ENCODE measurements at regions not wholly inside any gene's neighbourhood (a gene's known extent, or its start where the extent isn't known, plus 50 kb on each side); places are given as distances from the start of the nearest gene placed in this dataset.

GRCh38 chr5:118778941-118779340 is 209.4 kb downstream of the DTWD2 start:
- Histone ChIP-seq H3K36me3 (no peaks in the 10 kb centered on the region), H3K4me3 (no peak overlapping the region), H3K27ac (no peak overlapping the region), H3K27me3 (no peaks in the 10 kb centered on the region), H3K4me1 (no peaks in the 10 kb centered on the region), H3K9me3 (no peaks in the 10 kb centered on the region)
- TF ChIP-seq POLR2A (IDR thresholded peaks at IDR 0.05) (no peak), CTCF (IDR thresholded peaks at IDR 0.05) (no peak), POLR2AphosphoS5 (IDR thresholded peaks at IDR 0.05; ENCODE audit: insufficient read depth in 1 of 2, low read depth in 1 of 2) (no peak)
- no peak for DNase-seq (ENCODE audit: extremely low spot score in 2 of 2)
- intact Hi-C loops (cut with DNase I) = no loop called here

GRCh38 chr5:118777189-118777736 is 211.1 kb downstream of the DTWD2 start:
- no peak for DNase-seq (ENCODE audit: extremely low spot score in 2 of 2)
- Histone ChIP-seq H3K27me3 (no peaks in the 10 kb centered on the region), H3K4me3 (no peak overlapping the region), H3K27ac (no peak overlapping the region), H3K9me3 (no peaks in the 10 kb centered on the region), H3K36me3 (no peaks in the 10 kb centered on the region), H3K4me1 (no peaks in the 10 kb centered on the region)
- no peak for TF ChIP-seq POLR2A (IDR thresholded peaks at IDR 0.05)
- TF ChIP-seq POLR2AphosphoS5 (IDR thresholded peaks at IDR 0.05; ENCODE audit: insufficient read depth in 1 of 2, low read depth in 1 of 2) = no peak
- no peak for TF ChIP-seq CTCF (IDR thresholded peaks at IDR 0.05)
- intact Hi-C loops (cut with DNase I) = no loop called here

- H3K36me3 ChIP-seq = no peaks in the 10 kb centered on the region
- H3K4me1 ChIP-seq = no peaks in the 10 kb centered on the region
- intact Hi-C loops (cut with DNase I) = no loop called here
- no peak overlapping the region for H3K27ac ChIP-seq
- TF ChIP-seq POLR2A (IDR thresholded peaks at IDR 0.05) = no peak
- no peak for TF ChIP-seq CTCF (IDR thresholded peaks at IDR 0.05)
- no peak for TF ChIP-seq POLR2AphosphoS5 (IDR thresholded peaks at IDR 0.05; ENCODE audit: insufficient read depth in 1 of 2, low read depth in 1 of 2)
- no peak for DNase-seq (ENCODE audit: extremely low spot score in 2 of 2)
- no peaks in the 10 kb centered on the region for H3K27me3 ChIP-seq
- no peaks in the 10 kb centered on the region for H3K9me3 ChIP-seq
- no peak overlapping the region for H3K4me3 ChIP-seq
Observed at GRCh38 chr5:118776755-118777154, 211.6 kb downstream of the DTWD2 start.

- DNase-seq (ENCODE audit: extremely low spot score in 2 of 2) = no peak
- H3K9me3 ChIP-seq = no peaks in the 10 kb centered on the region
- H3K27ac ChIP-seq = no peak overlapping the region
- no peaks in the 10 kb centered on the region for H3K27me3 ChIP-seq
- intact Hi-C loops (cut with DNase I) = no loop called here
- H3K4me1 ChIP-seq = no peaks in the 10 kb centered on the region
- H3K36me3 ChIP-seq = no peaks in the 10 kb centered on the region
- H3K4me3 ChIP-seq = no peak overlapping the region
- no peak for TF ChIP-seq POLR2A (IDR thresholded peaks at IDR 0.05)
- TF ChIP-seq CTCF (IDR thresholded peaks at IDR 0.05) = no peak
- no peak for TF ChIP-seq POLR2AphosphoS5 (IDR thresholded peaks at IDR 0.05; ENCODE audit: insufficient read depth in 1 of 2, low read depth in 1 of 2)
Observed at GRCh38 chr5:118775790-118776499, 212.4 kb downstream of the DTWD2 start.

GRCh38 chr5:118768607-118769175 is 219.7 kb downstream of the DTWD2 start:
- no peak for DNase-seq (ENCODE audit: extremely low spot score in 2 of 2)
- Histone ChIP-seq H3K27ac (no peak overlapping the region), H3K4me3 (no peak overlapping the region), H3K9me3 (no peaks in the 10 kb centered on the region), H3K4me1 (no peaks in the 10 kb centered on the region), H3K27me3 (no peaks in the 10 kb centered on the region), H3K36me3 (no peaks in the 10 kb centered on the region)
- intact Hi-C loops (cut with DNase I) = no loop called here
- no peak for TF ChIP-seq POLR2A (IDR thresholded peaks at IDR 0.05)
- no peak for TF ChIP-seq POLR2AphosphoS5 (IDR thresholded peaks at IDR 0.05; ENCODE audit: insufficient read depth in 1 of 2, low read depth in 1 of 2)
- TF ChIP-seq CTCF (IDR thresholded peaks at IDR 0.05) = no peak

Data from vagina (tissue), 2 donors.